ENCODE measurements at regions not wholly inside any gene's neighbourhood (a gene's known extent, or its start where the extent isn't known, plus 50 kb on each side); places are given as distances from the start of the nearest gene placed in this dataset.

GRCh38 chr10:21039721-21040120, 142.6 kb upstream of the NEBL start:
- TF ChIP-seq EP300 (IDR thresholded peaks at IDR 0.05; ENCODE audit: low read depth) = no peak
- TF ChIP-seq CTCF (IDR thresholded peaks at IDR 0.05) = no peak
- no peak for TF ChIP-seq POLR2A (IDR thresholded peaks at IDR 0.05)
